ENCODE measurements at regions not wholly inside any gene's neighbourhood (a gene's known extent, or its start where the extent isn't known, plus 50 kb on each side); places are given as distances from the start of the nearest gene placed in this dataset.

DNA sequence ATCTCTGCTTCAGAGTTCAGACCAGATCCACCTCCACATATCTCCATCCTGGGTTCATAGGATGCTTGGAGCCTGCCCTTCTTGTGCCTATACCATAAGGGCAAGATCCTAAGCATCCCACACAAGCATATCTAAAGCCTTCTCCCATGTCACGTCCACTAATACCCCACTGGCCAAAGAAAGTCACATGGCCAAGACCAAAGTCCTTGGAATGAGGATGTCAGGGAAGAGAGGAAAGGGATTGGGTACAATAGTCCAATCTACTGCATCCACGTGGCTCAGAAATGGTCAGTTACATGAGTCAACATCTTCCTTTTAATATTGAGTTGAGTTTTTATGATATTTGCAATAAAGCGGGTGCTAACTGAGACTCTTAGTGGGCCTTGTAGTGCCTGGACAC is 515.9 kb upstream of the SULF2 start:
- peaks cover 0 to 1% (median 0%) of the 10 kb centered on the region in 3 donors for H3K4me1 Mint-ChIP-seq
- no peak overlapping the region for H3K27ac Mint-ChIP-seq
- peaks cover 0 to 5% (median 0%) of the 10 kb centered on the region in 3 donors for H3K9me3 Mint-ChIP-seq
- H3K27me3 Mint-ChIP-seq, result peaks cover 13% of the 10 kb centered on the region
- H3K4me3 Mint-ChIP-seq, result no peak overlapping the region
- peaks cover 1% of the 10 kb centered on the region for H3K36me3 Mint-ChIP-seq

DNA sequence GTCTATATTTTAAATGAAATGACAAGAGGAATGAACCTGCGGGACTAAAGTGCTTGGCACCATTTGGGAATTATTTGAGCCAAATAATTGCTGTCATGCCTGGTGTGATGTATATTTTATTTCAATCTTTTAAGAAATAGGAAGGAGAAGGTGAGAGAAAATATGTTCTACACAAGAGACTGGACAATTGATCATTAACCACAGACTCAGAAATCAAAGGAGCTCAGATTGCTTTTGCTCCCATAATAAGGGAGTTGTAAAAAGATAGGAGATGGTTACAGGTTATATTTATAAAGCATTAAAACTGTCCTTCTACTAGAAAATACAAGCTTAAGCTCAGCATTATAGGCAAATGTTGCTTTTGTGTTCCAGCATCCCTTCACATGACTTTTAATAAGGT is 515.2 kb upstream of the SULF2 start:
- Mint-ChIP-seq H3K4me3 (no peak overlapping the region), H3K4me1 (peaks cover 0 to 1% (median 0%) of the 10 kb centered on the region in 3 donors), H3K27ac (no peak overlapping the region), H3K36me3 (peaks cover 1% of the 10 kb centered on the region), H3K9me3 (peaks cover 0 to 5% (median 0%) of the 10 kb centered on the region in 3 donors), H3K27me3 (peaks cover 13% of the 10 kb centered on the region)

GRCh38 chr20:48298851-48299484 is 513.7 kb upstream of the SULF2 start:
- peaks cover 0 to 4% (median 0%) of the 10 kb centered on the region in 3 donors for H3K4me1 Mint-ChIP-seq
- peaks cover 10% of the 10 kb centered on the region for H3K27me3 Mint-ChIP-seq
- peak overlapping the region in 1 of 3 donors; percentile 19 for H3K27ac Mint-ChIP-seq
- peaks cover 0 to 5% (median 0%) of the 10 kb centered on the region in 3 donors for H3K9me3 Mint-ChIP-seq
- peaks cover 1% of the 10 kb centered on the region for H3K36me3 Mint-ChIP-seq
- no peak overlapping the region for H3K4me3 Mint-ChIP-seq

DNA sequence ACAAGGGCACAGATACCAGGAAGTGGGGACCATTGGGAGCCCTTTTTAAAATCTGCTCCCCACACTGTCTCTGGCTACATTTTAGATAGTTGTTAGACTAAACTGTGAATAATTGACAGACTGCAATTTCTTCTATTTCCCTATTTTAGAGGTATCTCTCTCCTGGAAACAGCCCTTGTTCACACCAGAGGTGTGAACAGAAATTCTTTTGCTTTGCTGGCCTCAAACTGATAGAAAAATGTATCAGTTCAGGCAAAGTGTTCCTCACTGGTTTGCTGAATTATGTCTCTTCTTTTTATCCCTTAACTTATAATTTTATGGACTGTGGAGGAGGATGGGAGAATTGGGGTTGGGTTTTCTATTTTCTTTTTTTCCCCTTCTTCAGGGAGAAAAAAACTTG is 513.2 kb upstream of the SULF2 start:
- H3K27ac Mint-ChIP-seq, result no peak overlapping the region
- H3K4me3 Mint-ChIP-seq, result no peak overlapping the region
- H3K27me3 Mint-ChIP-seq, result peaks cover 10% of the 10 kb centered on the region
- peaks cover 0 to 5% (median 0%) of the 10 kb centered on the region in 3 donors for H3K9me3 Mint-ChIP-seq
- H3K36me3 Mint-ChIP-seq, result no peaks in the 10 kb centered on the region
- peaks cover 0 to 6% (median 0%) of the 10 kb centered on the region in 3 donors for H3K4me1 Mint-ChIP-seq

DNA sequence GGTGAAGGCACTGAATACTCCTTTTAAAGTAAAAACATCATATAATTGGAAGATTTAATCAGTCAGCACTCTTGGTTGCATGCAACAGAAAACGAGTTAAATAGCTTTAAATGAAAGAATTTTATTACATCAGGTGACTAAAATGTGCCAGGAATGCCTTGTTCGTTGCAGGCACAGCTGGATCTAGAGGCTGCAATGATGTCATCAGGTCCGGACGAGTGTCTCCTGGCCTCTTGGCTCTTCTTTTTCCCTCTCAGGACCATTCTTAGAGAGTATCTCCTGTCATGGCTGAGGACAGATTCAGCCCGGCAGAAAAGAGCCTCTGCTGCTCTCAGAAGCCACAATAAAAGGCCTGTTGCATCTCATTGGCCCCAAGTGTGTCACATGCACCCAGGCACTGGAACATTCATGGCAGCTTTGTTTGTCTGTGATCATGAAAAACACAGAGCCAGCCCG is 510.7 kb upstream of the SULF2 start:
- Mint-ChIP-seq H3K27ac (no peak overlapping the region), H3K27me3 (peaks cover 12% of the 10 kb centered on the region), H3K9me3 (peaks cover 0 to 4% (median 0%) of the 10 kb centered on the region in 3 donors), H3K4me1 (peaks cover 0 to 6% (median 0%) of the 10 kb centered on the region in 3 donors), H3K36me3 (no peaks in the 10 kb centered on the region), H3K4me3 (no peak overlapping the region)

DNA sequence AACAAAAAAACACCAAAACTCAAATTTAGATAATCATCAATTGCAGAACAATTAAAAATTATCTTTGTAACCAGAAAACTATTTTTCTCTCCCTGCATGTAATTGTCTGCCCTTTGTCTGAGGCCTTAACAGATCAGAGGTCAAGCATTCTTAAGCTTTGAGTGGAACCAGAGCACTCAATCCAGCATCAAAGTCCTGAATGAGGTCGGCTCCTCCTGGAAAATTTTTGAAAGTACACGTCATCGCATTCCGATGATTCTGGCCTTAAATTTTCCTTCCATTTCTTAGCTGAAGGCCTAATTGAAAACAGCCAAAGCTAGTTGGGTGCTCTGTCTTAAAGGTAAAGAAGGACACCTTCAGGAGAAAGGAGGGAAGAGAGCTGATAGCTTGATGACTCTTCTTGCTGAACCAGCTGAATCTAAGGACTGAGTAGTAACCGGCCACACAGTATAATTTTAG is 510.2 kb upstream of the SULF2 start:
- H3K27me3 Mint-ChIP-seq, result peaks cover 12% of the 10 kb centered on the region
- H3K36me3 Mint-ChIP-seq, result no peaks in the 10 kb centered on the region
- no peak overlapping the region for H3K4me3 Mint-ChIP-seq

GRCh38 chr20:48294942-48295341 is 509.7 kb upstream of the SULF2 start:
- H3K4me1 Mint-ChIP-seq, result peaks cover 0 to 6% (median under 1%) of the 10 kb centered on the region in 3 donors
- peak overlapping the region in 1 of 3 donors; percentile 9 for H3K27ac Mint-ChIP-seq
- no peaks in the 10 kb centered on the region for H3K36me3 Mint-ChIP-seq
- peaks cover 0 to 4% (median 0%) of the 10 kb centered on the region in 3 donors for H3K9me3 Mint-ChIP-seq
- H3K4me3 Mint-ChIP-seq, result no peak overlapping the region
- peaks cover 12% of the 10 kb centered on the region for H3K27me3 Mint-ChIP-seq

More for the DNA sequence above, 510.2 kb upstream of the SULF2 start:
- Mint-ChIP-seq H3K9me3 (peaks cover 0 to 4% (median 0%) of the 10 kb centered on the region in 3 donors), H3K27ac (peak overlapping the region in 1 of 3 donors; percentile 9), H3K4me1 (peaks cover 0 to 6% (median 0%) of the 10 kb centered on the region in 3 donors)

GRCh38 chr20:48294196-48294595 is 508.9 kb upstream of the SULF2 start:
- H3K27me3 Mint-ChIP-seq, result peaks cover 8% of the 10 kb centered on the region
- H3K4me1 Mint-ChIP-seq, result peaks cover 0 to 6% (median 2%) of the 10 kb centered on the region in 3 donors
- no peak overlapping the region for H3K4me3 Mint-ChIP-seq
- peaks cover 0 to 1% (median 0%) of the 10 kb centered on the region in 3 donors for H3K9me3 Mint-ChIP-seq
- H3K36me3 Mint-ChIP-seq, result no peaks in the 10 kb centered on the region
- H3K27ac Mint-ChIP-seq, result no peak overlapping the region

DNA sequence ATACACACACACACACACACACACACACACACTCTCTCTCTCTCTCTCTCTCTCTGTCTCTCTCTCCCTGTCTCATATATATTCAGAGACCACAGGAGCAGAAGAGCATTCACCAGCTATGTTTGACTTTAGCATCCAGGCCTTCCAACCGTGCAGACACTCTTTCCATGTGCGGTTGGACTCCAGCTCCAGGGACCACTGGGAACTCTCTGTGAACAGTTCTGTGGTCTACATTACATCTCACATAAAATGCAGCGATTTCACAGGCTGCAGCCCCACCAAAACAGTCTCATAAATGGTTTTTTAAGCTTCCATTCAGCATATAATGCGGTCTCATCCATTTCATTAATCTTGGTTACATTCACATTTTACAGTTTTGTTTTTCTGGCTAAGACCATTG is 508.4 kb upstream of the SULF2 start:
- H3K9me3 Mint-ChIP-seq, result peaks cover 0 to 1% (median 0%) of the 10 kb centered on the region in 3 donors
- H3K36me3 Mint-ChIP-seq, result no peaks in the 10 kb centered on the region
- H3K27me3 Mint-ChIP-seq, result peaks cover 12% of the 10 kb centered on the region
- no peak overlapping the region for H3K4me3 Mint-ChIP-seq
- H3K27ac Mint-ChIP-seq, result no peak overlapping the region
- H3K4me1 Mint-ChIP-seq, result peaks cover 0 to 6% (median 2%) of the 10 kb centered on the region in 3 donors

GRCh38 chr20:48292806-48293205 is 507.5 kb upstream of the SULF2 start:
- Mint-ChIP-seq H3K27ac (no peak overlapping the region), H3K36me3 (no peaks in the 10 kb centered on the region), H3K4me3 (no peak overlapping the region), H3K27me3 (peaks cover 16% of the 10 kb centered on the region), H3K9me3 (peaks cover 0 to 1% (median 0%) of the 10 kb centered on the region in 3 donors), H3K4me1 (peaks cover 0 to 6% (median 2%) of the 10 kb centered on the region in 3 donors)

- H3K4me1 Mint-ChIP-seq, result peaks cover 0 to 6% (median 2%) of the 10 kb centered on the region in 3 donors
- H3K27ac Mint-ChIP-seq, result peak overlapping the region in 1 of 3 donors; percentile 37
- H3K27me3 Mint-ChIP-seq, result peaks cover 19% of the 10 kb centered on the region
- no peak overlapping the region for H3K4me3 Mint-ChIP-seq
- peaks cover 0 to 1% (median 0%) of the 10 kb centered on the region in 3 donors for H3K9me3 Mint-ChIP-seq
- H3K36me3 Mint-ChIP-seq, result no peaks in the 10 kb centered on the region
Observed at GRCh38 chr20:48291896-48292295, 506.6 kb upstream of the SULF2 start.

DNA sequence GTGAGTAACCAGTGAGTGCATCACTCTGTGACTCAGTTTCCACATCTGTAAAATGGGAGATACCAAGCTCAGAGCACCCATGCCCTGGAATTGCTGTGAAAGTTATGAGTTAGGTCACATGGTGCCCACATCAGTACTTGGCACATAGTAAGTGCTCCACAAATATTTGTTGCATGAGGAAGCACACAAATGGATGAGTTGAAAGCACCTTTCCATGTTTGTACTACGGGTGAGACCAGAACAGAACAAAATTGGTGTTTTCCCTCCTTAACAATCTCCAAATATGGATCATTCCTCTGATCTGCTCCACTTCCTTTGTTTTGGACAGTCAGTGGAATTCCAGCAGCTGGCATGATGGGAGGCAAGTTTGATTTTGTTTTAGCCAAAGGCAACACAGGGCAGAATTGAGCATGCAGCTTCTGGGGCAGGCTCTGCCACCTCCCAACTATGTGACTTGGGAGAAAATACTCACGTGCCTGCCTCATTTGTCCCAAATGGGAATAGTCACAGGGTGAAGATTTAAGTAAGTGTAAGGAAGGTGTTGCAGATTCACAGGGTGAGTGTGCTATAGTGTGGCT is 503.7 kb upstream of the SULF2 start:
- Mint-ChIP-seq H3K27me3 (peaks cover 18% of the 10 kb centered on the region), H3K4me3 (no peak overlapping the region), H3K9me3 (peaks cover 0 to 1% (median 0%) of the 10 kb centered on the region in 3 donors), H3K36me3 (peaks cover 2% of the 10 kb centered on the region), H3K4me1 (peaks cover 0 to 2% (median 2%) of the 10 kb centered on the region in 3 donors), H3K27ac (peak overlapping the region in 1 of 3 donors; percentile 13)

GRCh38 chr20:48287552-48288170 is 502.4 kb upstream of the SULF2 start:
- peaks cover 21% of the 10 kb centered on the region for H3K27me3 Mint-ChIP-seq
- peaks cover 0 to 2% (median 0%) of the 10 kb centered on the region in 3 donors for H3K4me1 Mint-ChIP-seq
- no peak overlapping the region for H3K4me3 Mint-ChIP-seq
- no peak overlapping the region for H3K27ac Mint-ChIP-seq
- H3K36me3 Mint-ChIP-seq, result peaks cover 2% of the 10 kb centered on the region
- peaks cover 0 to 1% (median 0%) of the 10 kb centered on the region in 3 donors for H3K9me3 Mint-ChIP-seq

GRCh38 chr20:48287021-48287494 is 501.8 kb upstream of the SULF2 start:
- Mint-ChIP-seq H3K9me3 (peaks cover 0 to 1% (median 0%) of the 10 kb centered on the region in 3 donors), H3K27ac (no peak overlapping the region), H3K4me3 (no peak overlapping the region), H3K27me3 (peaks cover 20% of the 10 kb centered on the region), H3K36me3 (peaks cover 2% of the 10 kb centered on the region), H3K4me1 (peaks cover 0 to 2% (median 0%) of the 10 kb centered on the region in 3 donors)

DNA sequence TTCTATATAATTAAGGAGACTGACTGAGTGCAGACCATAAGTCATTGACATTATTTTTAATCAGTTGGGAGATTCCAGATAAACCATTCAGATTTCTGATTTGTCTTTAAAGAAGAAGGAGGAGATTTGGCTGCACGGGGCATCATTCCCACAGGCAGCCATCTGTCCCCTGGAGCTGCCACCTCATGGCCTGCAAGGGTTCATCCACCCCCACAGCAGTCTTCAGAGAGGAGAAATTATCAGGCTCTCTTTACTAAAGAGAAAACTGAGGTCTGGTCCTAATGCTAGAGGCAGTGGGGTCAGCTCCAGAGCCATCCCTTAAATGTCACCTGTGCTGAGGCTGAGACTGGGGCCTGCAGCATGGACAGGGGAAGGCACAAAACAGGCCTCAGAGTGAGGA is 501.3 kb upstream of the SULF2 start:
- Mint-ChIP-seq H3K4me3 (no peak overlapping the region), H3K27ac (no peak overlapping the region), H3K4me1 (peaks cover 0 to 2% (median 0%) of the 10 kb centered on the region in 3 donors), H3K27me3 (peaks cover 20% of the 10 kb centered on the region), H3K9me3 (peaks cover 0 to 1% (median 0%) of the 10 kb centered on the region in 3 donors), H3K36me3 (peaks cover 2% of the 10 kb centered on the region)

All from IgD-negative memory B cell (primary cell).